ENCODE measurements at regions not wholly inside any gene's neighbourhood (a gene's known extent, or its start where the extent isn't known, plus 50 kb on each side); places are given as distances from the start of the nearest gene placed in this dataset.

GRCh38 chr18:10604182-10604581 lies 78.4 kb downstream of the NAPG start:
- no peak for TF ChIP-seq POLR2A (IDR thresholded peaks at IDR 0.05)
- TF ChIP-seq, protein P1, sequence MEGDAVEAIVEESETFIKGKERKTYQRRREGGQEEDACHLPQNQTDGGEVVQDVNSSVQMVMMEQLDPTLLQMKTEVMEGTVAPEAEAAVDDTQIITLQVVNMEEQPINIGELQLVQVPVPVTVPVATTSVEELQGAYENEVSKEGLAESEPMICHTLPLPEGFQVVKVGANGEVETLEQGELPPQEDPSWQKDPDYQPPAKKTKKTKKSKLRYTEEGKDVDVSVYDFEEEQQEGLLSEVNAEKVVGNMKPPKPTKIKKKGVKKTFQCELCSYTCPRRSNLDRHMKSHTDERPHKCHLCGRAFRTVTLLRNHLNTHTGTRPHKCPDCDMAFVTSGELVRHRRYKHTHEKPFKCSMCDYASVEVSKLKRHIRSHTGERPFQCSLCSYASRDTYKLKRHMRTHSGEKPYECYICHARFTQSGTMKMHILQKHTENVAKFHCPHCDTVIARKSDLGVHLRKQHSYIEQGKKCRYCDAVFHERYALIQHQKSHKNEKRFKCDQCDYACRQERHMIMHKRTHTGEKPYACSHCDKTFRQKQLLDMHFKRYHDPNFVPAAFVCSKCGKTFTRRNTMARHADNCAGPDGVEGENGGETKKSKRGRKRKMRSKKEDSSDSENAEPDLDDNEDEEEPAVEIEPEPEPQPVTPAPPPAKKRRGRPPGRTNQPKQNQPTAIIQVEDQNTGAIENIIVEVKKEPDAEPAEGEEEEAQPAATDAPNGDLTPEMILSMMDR (IDR thresholded peaks at IDR 0.05) = no peak
